Sigmoid colon (tissue), 4 donors: ENCODE measurements at regions not wholly inside any gene's neighbourhood (a gene's known extent, or its start where the extent isn't known, plus 50 kb on each side); places are given as distances from the start of the nearest gene placed in this dataset.

Source experiments
- EP300 ChIP-seq, 4 donors: sonication (generic); formaldehyde crosslinking; IDR thresholded peaks; one replicate each; pipeline ENCODE4 v1.6.1; 2017; ENCODE audit warnings: antibody characterized with exemption in 4 of 4
- TF ChIP-seq, protein P1 (sequence below), 4 experiments: fragments of 450-650 bp in 3 of 4; fragments of 200-600 bp in 1 of 4; IDR thresholded peaks; one replicate each; pipeline ENCODE4 v1.5.1; 2016 to 2019; ENCODE audit warnings: antibody characterized with exemption in 4 of 4, mild to moderate bottlenecking in 3 of 4, moderate library complexity in 2 of 4

DNA sequence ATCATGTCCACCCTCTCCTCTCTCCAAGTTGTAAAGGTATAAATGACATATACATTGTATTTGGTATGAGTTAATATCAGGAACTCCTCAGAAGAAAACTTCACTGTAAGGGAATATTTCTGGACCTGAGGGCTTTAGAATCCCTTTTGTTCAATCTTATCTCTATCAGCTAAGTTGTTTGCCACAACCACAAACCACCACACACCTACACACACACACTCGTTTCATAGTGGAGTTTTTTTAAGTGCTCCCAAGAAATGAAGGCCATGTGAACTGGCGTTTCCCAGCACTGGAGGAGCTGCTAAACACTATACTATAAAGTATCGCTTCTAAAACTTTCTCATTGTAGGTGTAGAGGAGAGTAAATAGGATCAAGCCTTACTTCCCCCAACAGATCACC is 64.8 kb upstream of the GHITM start:
- TF ChIP-seq, protein P1, sequence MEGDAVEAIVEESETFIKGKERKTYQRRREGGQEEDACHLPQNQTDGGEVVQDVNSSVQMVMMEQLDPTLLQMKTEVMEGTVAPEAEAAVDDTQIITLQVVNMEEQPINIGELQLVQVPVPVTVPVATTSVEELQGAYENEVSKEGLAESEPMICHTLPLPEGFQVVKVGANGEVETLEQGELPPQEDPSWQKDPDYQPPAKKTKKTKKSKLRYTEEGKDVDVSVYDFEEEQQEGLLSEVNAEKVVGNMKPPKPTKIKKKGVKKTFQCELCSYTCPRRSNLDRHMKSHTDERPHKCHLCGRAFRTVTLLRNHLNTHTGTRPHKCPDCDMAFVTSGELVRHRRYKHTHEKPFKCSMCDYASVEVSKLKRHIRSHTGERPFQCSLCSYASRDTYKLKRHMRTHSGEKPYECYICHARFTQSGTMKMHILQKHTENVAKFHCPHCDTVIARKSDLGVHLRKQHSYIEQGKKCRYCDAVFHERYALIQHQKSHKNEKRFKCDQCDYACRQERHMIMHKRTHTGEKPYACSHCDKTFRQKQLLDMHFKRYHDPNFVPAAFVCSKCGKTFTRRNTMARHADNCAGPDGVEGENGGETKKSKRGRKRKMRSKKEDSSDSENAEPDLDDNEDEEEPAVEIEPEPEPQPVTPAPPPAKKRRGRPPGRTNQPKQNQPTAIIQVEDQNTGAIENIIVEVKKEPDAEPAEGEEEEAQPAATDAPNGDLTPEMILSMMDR (IDR thresholded peaks at IDR 0.05) = no peak
- no peak for TF ChIP-seq EP300 (IDR thresholded peaks at IDR 0.05)
